ENCODE measurements at regions not wholly inside any gene's neighbourhood (a gene's known extent, or its start where the extent isn't known, plus 50 kb on each side); places are given as distances from the start of the nearest gene placed in this dataset.

GRCh38 chr3:70737666-70738290 is 425.3 kb upstream of the MDFIC2 start:
- no peak for TF ChIP-seq CTCF (IDR thresholded peaks at IDR 0.05; ENCODE audit: low read depth, low read length)

GRCh38 chr3:70736009-70736408 is 423.6 kb upstream of the MDFIC2 start:
- no peak for TF ChIP-seq CTCF (IDR thresholded peaks at IDR 0.05; ENCODE audit: low read depth, low read length)
- no peak overlapping the region for H3K4me3 ChIP-seq (ENCODE audit: low read depth, low read length)

More at GRCh38 chr3:70737666-70738290, 425.3 kb upstream of the MDFIC2 start:
- H3K4me3 ChIP-seq (ENCODE audit: low read depth, low read length) = no peak overlapping the region

- H3K4me3 ChIP-seq (ENCODE audit: low read depth, low read length) = no peak overlapping the region
- no peak for TF ChIP-seq CTCF (IDR thresholded peaks at IDR 0.05; ENCODE audit: low read depth, low read length)
Observed at GRCh38 chr3:70734756-70735155, 422.3 kb upstream of the MDFIC2 start.

GRCh38 chr3:70731046-70731445 is 418.6 kb upstream of the MDFIC2 start:
- H3K4me3 ChIP-seq (ENCODE audit: low read depth, low read length) = no peak overlapping the region
- no peak for TF ChIP-seq CTCF (IDR thresholded peaks at IDR 0.05; ENCODE audit: low read depth, low read length)

- no peak overlapping the region for H3K4me3 ChIP-seq (ENCODE audit: low read depth, low read length)
- no peak for TF ChIP-seq CTCF (IDR thresholded peaks at IDR 0.05; ENCODE audit: low read depth, low read length)
Observed at GRCh38 chr3:70729845-70730244, 417.4 kb upstream of the MDFIC2 start.

- no peak overlapping the region for H3K4me3 ChIP-seq (ENCODE audit: low read depth, low read length)
- TF ChIP-seq CTCF (IDR thresholded peaks at IDR 0.05; ENCODE audit: low read depth, low read length) = no peak
Observed at GRCh38 chr3:70728311-70728710, 415.9 kb upstream of the MDFIC2 start.

DNA sequence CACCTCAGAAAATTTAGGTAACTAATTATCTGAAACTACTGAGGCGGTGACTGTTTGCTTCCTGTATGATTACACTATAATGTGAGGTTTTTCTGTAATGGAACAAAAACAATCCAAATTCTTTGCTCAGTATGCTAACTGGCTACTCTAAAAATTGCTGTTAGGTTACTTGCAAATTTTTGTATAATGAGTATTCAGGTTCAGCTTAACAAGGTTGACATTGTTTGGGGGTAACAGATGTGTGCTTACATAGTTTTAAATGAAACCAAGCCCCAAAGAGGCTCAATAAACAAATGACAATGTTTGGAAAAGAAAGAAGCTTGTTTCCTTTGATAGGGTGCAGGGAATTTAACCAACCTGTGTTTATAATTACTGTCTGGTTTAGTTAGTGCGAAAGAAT is 414.5 kb upstream of the MDFIC2 start:
- no peak overlapping the region for H3K4me3 ChIP-seq (ENCODE audit: low read depth, low read length)

More for the DNA sequence above, 414.5 kb upstream of the MDFIC2 start:
- no peak for TF ChIP-seq CTCF (IDR thresholded peaks at IDR 0.05; ENCODE audit: low read depth, low read length)

Data from WI38 (cell line).